ENCODE measurements at regions not wholly inside any gene's neighbourhood (a gene's known extent, or its start where the extent isn't known, plus 50 kb on each side); places are given as distances from the start of the nearest gene placed in this dataset.

- DNase-seq = no peak
These were observed 130.3 kb downstream of the BUD13 start for GRCh38 chr11:116642481-116642880.

- DNase-seq = peak; percentile 37
These were observed 131.2 kb downstream of the BUD13 start for GRCh38 chr11:116641561-116642045.

- DNase-seq = no peak
These were observed 132.0 kb downstream of the BUD13 start for GRCh38 chr11:116640641-116641402.

GRCh38 chr11:116638463-116638862 lies 134.3 kb downstream of the BUD13 start:
- no peak for DNase-seq

GRCh38 chr11:116637766-116638165 lies 135.0 kb downstream of the BUD13 start:
- DNase-seq = no peak

- DNase-seq = no peak
These were observed 136.4 kb downstream of the BUD13 start for GRCh38 chr11:116636341-116636929.

GRCh38 chr11:116631201-116631600 lies 141.6 kb downstream of the BUD13 start:
- no peak for DNase-seq

- DNase-seq = no peak
These were observed 154.3 kb downstream of the BUD13 start for GRCh38 chr11:116618461-116618860.

- DNase-seq = no peak
These were observed 157.4 kb downstream of the BUD13 start for GRCh38 chr11:116615211-116615865.

GRCh38 chr11:116614306-116615210 lies 158.2 kb downstream of the BUD13 start:
- peak; percentile 11 for DNase-seq

GRCh38 chr11:116613206-116613875 lies 159.4 kb downstream of the BUD13 start:
- peak; percentile 12 for DNase-seq

GRCh38 chr11:116611998-116612620 lies 160.7 kb downstream of the BUD13 start:
- DNase-seq = no peak

- no peak for DNase-seq
These were observed 162.6 kb downstream of the BUD13 start for GRCh38 chr11:116610190-116610589.

GRCh38 chr11:116607027-116607426 lies 165.8 kb downstream of the BUD13 start:
- DNase-seq = no peak

- DNase-seq = no peak
These were observed 167.0 kb downstream of the BUD13 start for GRCh38 chr11:116605543-116606459.

GRCh38 chr11:116603728-116604323 lies 169.0 kb downstream of the BUD13 start:
- DNase-seq = no peak

GRCh38 chr11:116602637-116602942 lies 170.2 kb downstream of the BUD13 start:
- DNase-seq = no peak

GRCh38 chr11:116601814-116602636 lies 170.8 kb downstream of the BUD13 start:
- no peak for DNase-seq

GRCh38 chr11:116600930-116601329 lies 171.9 kb downstream of the BUD13 start:
- no peak for DNase-seq

- no peak for DNase-seq
These were observed 174.2 kb downstream of the BUD13 start for GRCh38 chr11:116598556-116598955.
